Activated naive CD4-positive, alpha-beta T cell treated with Interleukin-2 at 50 U/mL for 16 hours (primary cell): ENCODE measurements at regions not wholly inside any gene's neighbourhood (a gene's known extent, or its start where the extent isn't known, plus 50 kb on each side); places are given as distances from the start of the nearest gene placed in this dataset.
A peak's percentile ranks its signal among the peaks of the same experiment; 100 is the strongest.
"Not testable (repeated sequence)": the region's sequence is repeated elsewhere in the genome, so short reads cannot be mapped to it uniquely, and the experiment has no call there.

Experiments used
- DNase-seq: peaks from one replicate; pipeline ENCODE4 v3.0.0-alpha.2; 2020

DNA sequence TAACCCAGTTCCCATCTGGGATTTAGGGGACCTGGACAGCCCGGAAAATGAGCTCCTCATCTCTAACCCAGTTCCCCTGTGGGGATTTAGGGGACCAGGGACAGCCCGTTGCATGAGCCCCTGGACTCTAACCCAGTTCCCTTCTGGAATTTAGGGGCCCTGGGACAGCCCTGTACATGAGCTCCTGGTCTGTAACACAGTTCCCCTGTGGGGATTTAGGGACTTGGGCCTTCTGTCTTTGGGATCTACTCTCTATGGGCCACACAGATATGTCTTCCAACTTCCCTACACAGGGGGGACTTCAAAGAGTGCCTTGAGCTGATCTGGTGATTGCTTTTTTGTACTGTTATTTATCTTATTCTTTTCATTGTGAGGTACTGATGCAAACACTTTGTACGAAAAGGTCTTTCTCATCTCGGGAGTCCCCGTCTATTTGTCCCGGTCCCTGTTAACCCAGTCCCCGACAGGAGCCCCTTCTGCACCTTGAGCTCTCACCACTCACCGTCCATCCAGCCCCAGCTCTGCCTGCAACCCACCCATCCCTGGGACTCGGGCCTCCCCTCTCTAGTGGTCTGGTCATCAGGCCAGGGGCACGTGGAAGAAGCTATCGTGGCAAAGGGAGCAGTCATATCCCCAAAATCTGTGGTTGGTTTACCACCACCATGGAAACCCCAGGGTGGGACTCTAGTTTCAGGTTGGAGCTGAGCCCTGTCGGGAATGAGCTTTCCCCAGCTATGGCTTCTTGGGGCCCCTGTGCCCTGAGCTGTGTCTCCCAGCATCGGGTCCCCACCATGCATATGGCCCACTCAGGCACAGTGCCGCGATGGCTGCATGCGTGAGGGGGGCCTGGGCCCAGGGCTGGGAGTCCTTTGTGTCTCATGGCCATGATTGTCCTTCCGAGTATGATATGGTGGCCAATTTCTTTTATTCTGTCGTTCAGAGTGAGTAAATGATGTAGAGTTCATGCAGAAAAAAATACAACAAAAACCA, 270.4 kb upstream of the PLCXD1 start:
- not testable (repeated sequence) for DNase-seq

DNA sequence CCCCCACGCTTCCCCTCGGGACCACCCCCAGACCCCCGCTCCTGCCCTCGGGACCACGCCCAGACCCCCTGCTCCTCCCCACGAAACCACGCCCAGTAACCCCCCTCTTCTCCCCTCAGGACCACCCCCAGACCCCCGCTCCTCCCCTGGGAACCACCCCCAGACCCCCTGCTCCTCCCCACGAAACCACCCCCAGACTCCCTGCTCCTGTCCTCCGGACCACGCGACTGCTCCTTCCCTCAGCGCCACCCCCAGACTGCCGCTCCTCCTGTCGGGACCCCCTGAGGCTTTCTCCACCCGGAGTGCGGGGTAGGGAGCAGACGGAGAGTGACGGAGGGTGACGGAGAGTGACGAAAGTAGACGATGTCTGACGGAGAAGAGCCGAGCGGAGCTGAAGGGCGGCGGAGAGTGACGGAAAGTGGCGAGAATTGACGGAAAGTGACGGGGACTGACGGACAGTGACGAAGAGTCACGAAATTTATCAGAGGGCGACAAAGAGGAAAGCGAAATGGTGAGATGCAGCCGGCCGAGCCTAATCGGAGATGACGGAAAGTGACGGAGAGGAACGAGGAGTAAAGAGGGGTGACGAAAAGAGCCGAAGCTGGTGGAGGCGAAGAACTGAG, 267.2 kb upstream of the PLCXD1 start:
- DNase-seq = not testable (repeated sequence)

- DNase-seq = not testable (repeated sequence)
These were observed 266.7 kb upstream of the PLCXD1 start for GRCh38 chrX:14452-14851.

DNA sequence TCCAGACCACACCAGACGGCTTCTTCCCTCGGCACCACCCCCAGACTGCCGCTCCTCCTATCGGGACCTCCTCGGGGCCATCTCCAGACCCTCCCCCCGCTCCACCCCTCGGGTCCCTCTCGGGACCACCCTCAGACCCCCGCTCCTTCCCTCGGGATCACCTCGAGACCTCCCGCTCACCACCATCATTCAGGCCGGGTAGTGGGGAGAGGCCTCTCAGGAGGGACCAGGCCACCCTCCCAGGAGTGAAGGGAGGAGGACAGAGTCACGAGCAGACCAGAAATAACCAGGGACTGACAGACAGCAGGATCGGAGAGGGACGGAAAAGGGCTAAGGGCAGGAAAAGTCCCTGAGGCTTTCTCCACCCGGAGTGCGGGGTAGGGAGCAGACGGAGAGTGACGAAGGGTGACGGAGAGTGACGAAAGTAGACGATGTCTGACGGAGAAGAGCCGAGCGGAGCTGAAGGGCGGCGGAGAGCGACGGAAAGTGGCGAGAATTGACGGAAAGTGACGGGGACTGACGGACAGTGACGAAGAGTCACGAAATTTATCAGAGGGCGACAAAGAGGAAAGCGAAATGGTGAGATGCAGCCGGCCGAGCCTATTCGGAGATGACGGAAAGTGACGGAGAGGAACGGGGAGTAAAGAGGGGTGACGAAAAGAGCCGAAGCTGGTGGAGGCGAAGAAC, 262.3 kb upstream of the PLCXD1 start:
- peak; percentile 67 for DNase-seq

GRCh38 chrX:19455-19827, 261.7 kb upstream of the PLCXD1 start:
- peak; percentile 3 for DNase-seq

- peak; percentile 15 for DNase-seq
These were observed 261.1 kb upstream of the PLCXD1 start for GRCh38 chrX:19912-20571.

- DNase-seq = not testable (repeated sequence)
These were observed 257.0 kb upstream of the PLCXD1 start for GRCh38 chrX:24139-24538.
